ENCODE measurements at regions not wholly inside any gene's neighbourhood (a gene's known extent, or its start where the extent isn't known, plus 50 kb on each side); places are given as distances from the start of the nearest gene placed in this dataset.

DNA sequence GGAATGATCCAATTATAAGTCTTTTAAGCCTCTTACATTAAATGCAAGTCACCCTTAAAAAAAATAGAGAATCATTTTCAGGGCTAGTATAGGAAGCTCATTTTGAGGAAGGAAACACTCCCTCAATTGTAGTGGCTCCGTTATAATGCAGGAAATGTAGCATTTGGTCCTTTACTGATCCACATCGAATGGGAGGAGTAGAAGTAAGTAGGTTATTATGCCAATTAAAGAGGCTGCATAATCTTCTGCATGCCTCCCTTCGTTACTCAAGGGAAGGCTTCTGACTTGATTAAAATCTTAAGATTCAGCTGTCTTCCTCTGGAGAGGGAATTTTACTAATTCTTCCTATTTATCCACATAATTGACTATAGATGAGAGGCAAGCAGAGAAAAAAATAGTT, 579.2 kb upstream of the COX7C start:
- no peaks in the 10 kb centered on the region for H3K9me3 ChIP-seq (replicated peaks; ENCODE audit: control insufficient read depth, insufficient read depth, low read depth, low read length)
- no peaks in the 10 kb centered on the region for H3K79me2 ChIP-seq (ENCODE audit: control insufficient read depth, insufficient read depth, low read length)
- no peak for TF ChIP-seq ZNF668 (CRISPR knock-in tag; IDR thresholded peaks at IDR 0.05)
- no peak for TF ChIP-seq TRIM28 (IDR thresholded peaks at IDR 0.05)
- no peak for TF ChIP-seq NRF1 (conservative IDR thresholded peaks at IDR 0.05 in 1 of 2, IDR thresholded peaks at IDR 0.05 in 1 of 2)
- TF ChIP-seq, protein P1, sequence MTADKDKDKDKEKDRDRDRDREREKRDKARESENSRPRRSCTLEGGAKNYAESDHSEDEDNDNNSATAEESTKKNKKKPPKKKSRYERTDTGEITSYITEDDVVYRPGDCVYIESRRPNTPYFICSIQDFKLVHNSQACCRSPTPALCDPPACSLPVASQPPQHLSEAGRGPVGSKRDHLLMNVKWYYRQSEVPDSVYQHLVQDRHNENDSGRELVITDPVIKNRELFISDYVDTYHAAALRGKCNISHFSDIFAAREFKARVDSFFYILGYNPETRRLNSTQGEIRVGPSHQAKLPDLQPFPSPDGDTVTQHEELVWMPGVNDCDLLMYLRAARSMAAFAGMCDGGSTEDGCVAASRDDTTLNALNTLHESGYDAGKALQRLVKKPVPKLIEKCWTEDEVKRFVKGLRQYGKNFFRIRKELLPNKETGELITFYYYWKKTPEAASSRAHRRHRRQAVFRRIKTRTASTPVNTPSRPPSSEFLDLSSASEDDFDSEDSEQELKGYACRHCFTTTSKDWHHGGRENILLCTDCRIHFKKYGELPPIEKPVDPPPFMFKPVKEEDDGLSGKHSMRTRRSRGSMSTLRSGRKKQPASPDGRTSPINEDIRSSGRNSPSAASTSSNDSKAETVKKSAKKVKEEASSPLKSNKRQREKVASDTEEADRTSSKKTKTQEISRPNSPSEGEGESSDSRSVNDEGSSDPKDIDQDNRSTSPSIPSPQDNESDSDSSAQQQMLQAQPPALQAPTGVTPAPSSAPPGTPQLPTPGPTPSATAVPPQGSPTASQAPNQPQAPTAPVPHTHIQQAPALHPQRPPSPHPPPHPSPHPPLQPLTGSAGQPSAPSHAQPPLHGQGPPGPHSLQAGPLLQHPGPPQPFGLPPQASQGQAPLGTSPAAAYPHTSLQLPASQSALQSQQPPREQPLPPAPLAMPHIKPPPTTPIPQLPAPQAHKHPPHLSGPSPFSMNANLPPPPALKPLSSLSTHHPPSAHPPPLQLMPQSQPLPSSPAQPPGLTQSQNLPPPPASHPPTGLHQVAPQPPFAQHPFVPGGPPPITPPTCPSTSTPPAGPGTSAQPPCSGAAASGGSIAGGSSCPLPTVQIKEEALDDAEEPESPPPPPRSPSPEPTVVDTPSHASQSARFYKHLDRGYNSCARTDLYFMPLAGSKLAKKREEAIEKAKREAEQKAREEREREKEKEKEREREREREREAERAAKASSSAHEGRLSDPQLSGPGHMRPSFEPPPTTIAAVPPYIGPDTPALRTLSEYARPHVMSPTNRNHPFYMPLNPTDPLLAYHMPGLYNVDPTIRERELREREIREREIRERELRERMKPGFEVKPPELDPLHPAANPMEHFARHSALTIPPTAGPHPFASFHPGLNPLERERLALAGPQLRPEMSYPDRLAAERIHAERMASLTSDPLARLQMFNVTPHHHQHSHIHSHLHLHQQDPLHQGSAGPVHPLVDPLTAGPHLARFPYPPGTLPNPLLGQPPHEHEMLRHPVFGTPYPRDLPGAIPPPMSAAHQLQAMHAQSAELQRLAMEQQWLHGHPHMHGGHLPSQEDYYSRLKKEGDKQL (CRISPR knock-in tag; IDR thresholded peaks at IDR 0.05; ENCODE audit: borderline replicate concordance): no peak
- no peak for TF ChIP-seq ELF2 (CRISPR knock-in tag; IDR thresholded peaks at IDR 0.05)
- no peak for TF ChIP-seq HDAC3 (IDR thresholded peaks at IDR 0.05; ENCODE audit: borderline replicate concordance, partially characterized antibody)
- no peak for TF ChIP-seq RBM34 (IDR thresholded peaks at IDR 0.05; ENCODE audit: borderline replicate concordance, insufficient read depth, low read length)
- no peak for TF ChIP-seq XRCC4 (IDR thresholded peaks at IDR 0.05; ENCODE audit: extremely low read depth, insufficient read depth, insufficient read length)
- TF ChIP-seq HMBOX1 (IDR thresholded peaks at IDR 0.05): no peak
- TF ChIP-seq, protein P2, sequence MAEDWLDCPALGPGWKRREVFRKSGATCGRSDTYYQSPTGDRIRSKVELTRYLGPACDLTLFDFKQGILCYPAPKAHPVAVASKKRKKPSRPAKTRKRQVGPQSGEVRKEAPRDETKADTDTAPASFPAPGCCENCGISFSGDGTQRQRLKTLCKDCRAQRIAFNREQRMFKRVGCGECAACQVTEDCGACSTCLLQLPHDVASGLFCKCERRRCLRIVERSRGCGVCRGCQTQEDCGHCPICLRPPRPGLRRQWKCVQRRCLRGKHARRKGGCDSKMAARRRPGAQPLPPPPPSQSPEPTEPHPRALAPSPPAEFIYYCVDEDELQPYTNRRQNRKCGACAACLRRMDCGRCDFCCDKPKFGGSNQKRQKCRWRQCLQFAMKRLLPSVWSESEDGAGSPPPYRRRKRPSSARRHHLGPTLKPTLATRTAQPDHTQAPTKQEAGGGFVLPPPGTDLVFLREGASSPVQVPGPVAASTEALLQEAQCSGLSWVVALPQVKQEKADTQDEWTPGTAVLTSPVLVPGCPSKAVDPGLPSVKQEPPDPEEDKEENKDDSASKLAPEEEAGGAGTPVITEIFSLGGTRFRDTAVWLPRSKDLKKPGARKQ (CRISPR knock-in tag; IDR thresholded peaks at IDR 0.05): no peak
- no peak overlapping the region for H3K4me3 ChIP-seq
- 3% methylated on average over 3 of the region's 3 CpGs for WGBS (ENCODE audit: insufficient coverage, low coverage, missing lambda C conversion rate)
- H3K9me1 ChIP-seq (ENCODE audit: control insufficient read depth, insufficient read depth, low read length): no peaks in the 10 kb centered on the region
- H3K4me1 ChIP-seq (replicated peaks in 1 of 2; ENCODE audit: control insufficient read depth in 2 of 2, insufficient read depth in 2 of 2, low read length in 2 of 2): no peaks in the 10 kb centered on the region
- H4K20me1 ChIP-seq (replicated peaks; ENCODE audit: control insufficient read depth, insufficient read depth, low read length): no peaks in the 10 kb centered on the region
- H3K9ac ChIP-seq (ENCODE audit: insufficient read depth in 1 of 2, low read depth in 2 of 2, low read length in 2 of 2): no peak overlapping the region
- BruUV-seq (replicated peaks): no TSS peak
- no peak overlapping the region for H3K4me2 ChIP-seq (ENCODE audit: insufficient read depth, low read length)
- ChIA-PET CTCF (ENCODE audit: low intra/inter-chr PET ratio) (no interaction called here), POLR2A (no interaction called here)
- intact Hi-C loops (cut with micrococcal nuclease) (no loop called here), in situ Hi-C loops (cut with MboI) (no loop called here)
- DNase-seq (ENCODE audit: extremely low read depth in 1 of 4, low spot score in 3 of 4): no peak
- no peaks in the 10 kb centered on the region for H3K36me3 ChIP-seq (ENCODE audit: control insufficient read depth, insufficient read depth, low read length)
- H2AFZ ChIP-seq (ENCODE audit: low read depth, low read length): no peak overlapping the region
- H3K27me3 ChIP-seq (ENCODE audit: control insufficient read depth in 2 of 2, insufficient read depth in 2 of 2, low read length in 2 of 2): no peaks in the 10 kb centered on the region
- no peak for FAIRE-seq
- no peak for ATAC-seq
- no peak overlapping the region for H3K27ac ChIP-seq (ENCODE audit: extremely low read depth, low read depth, low read length)
